H9 (cell line): ENCODE measurements at regions not wholly inside any gene's neighbourhood (a gene's known extent, or its start where the extent isn't known, plus 50 kb on each side); places are given as distances from the start of the nearest gene placed in this dataset.
A peak's percentile ranks its signal among the peaks of the same experiment; 100 is the strongest.

ENCODE experiments used
- DNase-seq: peaks from one replicate; pipeline ENCODE4 v3.0.0-alpha.2; 2017
- H2AFZ ChIP-seq: one replicate; pipeline ENCODE4 v1.6.1; 2013; ENCODE audit warnings: mild to moderate bottlenecking, low read length, control low read depth, moderate library complexity
- H2AK5ac ChIP-seq: 2 replicates; pipeline ENCODE4 v1.6.1; 2013; ENCODE audit warnings: low read length, control low read depth, mixed read lengths; ENCODE audit not compliant: insufficient read length
- H2BK120ac ChIP-seq: one replicate; pipeline ENCODE4 v1.6.1; 2013; ENCODE audit warnings: low read depth, mild to moderate bottlenecking, low read length, control low read depth, inconsistent platforms; ENCODE audit not compliant: poor library complexity, severe bottlenecking
- H2BK12ac ChIP-seq: 2 replicates; pipeline ENCODE4 v1.6.1; 2013; ENCODE audit warnings: low read length, control low read depth, mixed read lengths, low read depth; ENCODE audit not compliant: insufficient read length
- H2BK15ac ChIP-seq: 2 replicates; pipeline ENCODE4 v1.6.1; 2013; ENCODE audit warnings: low read depth, low read length, control low read depth
- H2BK20ac ChIP-seq: one replicate; pipeline ENCODE4 v1.6.1; 2013; ENCODE audit warnings: low read depth, mild to moderate bottlenecking, low read length, control low read depth, inconsistent platforms; ENCODE audit not compliant: poor library complexity, severe bottlenecking
- H2BK5ac ChIP-seq: 2 replicates; pipeline ENCODE4 v1.6.1; 2013; ENCODE audit warnings: low read length, control low read depth, mixed read lengths; ENCODE audit not compliant: insufficient read length
- H3K14ac ChIP-seq: 2 replicates; pipeline ENCODE4 v1.6.1; 2013; ENCODE audit warnings: low read length, control low read depth; ENCODE audit not compliant: insufficient read depth
- H3K18ac ChIP-seq: 2 replicates; pipeline ENCODE4 v1.6.1; 2013; ENCODE audit warnings: low read depth, mild to moderate bottlenecking, mixed read lengths, low read length, control low read depth; ENCODE audit not compliant: insufficient read length
- H3K23ac ChIP-seq: 2 replicates; pipeline ENCODE4 v1.6.1; 2013; ENCODE audit warnings: low read length, control low read depth, mixed read lengths, low read depth; ENCODE audit not compliant: insufficient read length
- H3K23me2 ChIP-seq: 2 replicates; pipeline ENCODE4 v1.6.1; 2013; ENCODE audit warnings: low read depth, mild to moderate bottlenecking, mixed read lengths, low read length, control low read depth; ENCODE audit not compliant: insufficient read length, poor library complexity, severe bottlenecking
- H3K27ac ChIP-seq: 2 replicates; pipeline ENCODE4 v1.5.1; 2013; ENCODE audit warnings: low read length, control low read depth, mixed read lengths, low read depth; ENCODE audit not compliant: insufficient read length
- H3K27me3 ChIP-seq: 2 replicates; pipeline ENCODE4 v1.6.1; 2013; ENCODE audit warnings: low read length, control low read depth, inconsistent platforms; ENCODE audit not compliant: insufficient read depth
- H3K4ac ChIP-seq: 2 replicates; pipeline ENCODE4 v1.6.1; 2013; ENCODE audit warnings: low read depth, mild to moderate bottlenecking, control low read depth, inconsistent platforms, low read length, moderate library complexity
- H3K4me1 ChIP-seq: 2 replicates; pipeline ENCODE4 v1.6.1; 2013; ENCODE audit warnings: low read length, control low read depth, inconsistent platforms; ENCODE audit not compliant: insufficient read depth
- H3K4me2 ChIP-seq: 2 replicates; pipeline ENCODE4 v1.6.1; 2013; ENCODE audit warnings: low read length, control low read depth, mixed read lengths; ENCODE audit not compliant: insufficient read length, insufficient read depth
- H3K56ac ChIP-seq: 2 replicates; pipeline ENCODE4 v1.6.1; 2013; ENCODE audit warnings: low read depth, mild to moderate bottlenecking, mixed read lengths, low read length, control low read depth; ENCODE audit not compliant: insufficient read length
- H3K79me1 ChIP-seq: 2 replicates; pipeline ENCODE4 v1.6.1; 2013; ENCODE audit warnings: low read depth, mild to moderate bottlenecking, moderate library complexity, low read length, control low read depth, inconsistent platforms; ENCODE audit not compliant: insufficient read depth, poor library complexity, severe bottlenecking
- H3K79me2 ChIP-seq: 2 replicates; pipeline ENCODE4 v1.6.1; 2013; ENCODE audit warnings: low read length, control low read depth, inconsistent platforms; ENCODE audit not compliant: insufficient read depth
- H3K9ac ChIP-seq: 2 replicates; pipeline ENCODE4 v1.6.1; 2013; ENCODE audit warnings: low read length, control low read depth, mixed read lengths; ENCODE audit not compliant: insufficient read length; ENCODE audit errors: extremely low read depth
- H3K9me3 ChIP-seq: one replicate; pipeline ENCODE4 v1.6.1; 2013; ENCODE audit warnings: low read depth, low read length, inconsistent platforms; ENCODE audit not compliant: control insufficient read depth
- H3T11ph ChIP-seq: one replicate; pipeline ENCODE4 v1.6.1; 2013; ENCODE audit warnings: mild to moderate bottlenecking, low read length, control low read depth, inconsistent platforms
- H4K20me1 ChIP-seq: one replicate; pipeline ENCODE4 v1.6.1; 2013; ENCODE audit not compliant: control insufficient read depth, insufficient read length, insufficient read depth
- H4K5ac ChIP-seq: 2 replicates; pipeline ENCODE4 v1.6.1; 2013; ENCODE audit warnings: low read depth, mild to moderate bottlenecking, mixed read lengths, low read length, control low read depth; ENCODE audit not compliant: insufficient read length
- H4K8ac ChIP-seq: replicated peaks from 2 replicates; pipeline ENCODE4 v1.6.1; 2013; ENCODE audit warnings: low read length, control low read depth, mixed read lengths, low read depth; ENCODE audit not compliant: insufficient read length
- H4K91ac ChIP-seq: 2 replicates; pipeline ENCODE4 v1.6.1; 2013; ENCODE audit warnings: low read depth, mild to moderate bottlenecking, moderate library complexity, mixed read lengths, low read length, control low read depth; ENCODE audit not compliant: insufficient read length
- H3K27ac Mint-ChIP-seq, 3 experiments: 2 replicates in 2 of 3; 3 replicates in 1 of 3; pipeline ENCODE4 v1.8.0; 2020 to 2021; ENCODE audit warnings: mixed read lengths in 3 of 3, mild to moderate bottlenecking in 1 of 3, moderate library complexity in 1 of 3
- H3K27me3 Mint-ChIP-seq: 2 replicates; pipeline ENCODE4 v1.8.0; 2021; ENCODE audit warnings: low read depth, mild to moderate bottlenecking, moderate library complexity, mixed read lengths
- H3K36me3 Mint-ChIP-seq, 3 experiments: 2 replicates in 2 of 3; 3 replicates in 1 of 3; pipeline ENCODE4 v1.8.0; 2020 to 2021; ENCODE audit warnings: low read depth in 3 of 3, mixed read lengths in 3 of 3; ENCODE audit not compliant: insufficient read depth in 1 of 3
- H3K4me1 Mint-ChIP-seq, 2 experiments: 2 replicates each; pipeline ENCODE4 v1.8.0; 2020; ENCODE audit warnings: mixed read lengths in 2 of 2
- H3K4me3 Mint-ChIP-seq, 2 experiments: 2 replicates in 1 of 2; 3 replicates in 1 of 2; pipeline ENCODE4 v1.8.0; 2020 to 2021; ENCODE audit warnings: mild to moderate bottlenecking in 2 of 2, mixed read lengths in 2 of 2, moderate library complexity in 1 of 2
- H3K9me3 Mint-ChIP-seq, 2 experiments: 2 replicates in 1 of 2; 3 replicates in 1 of 2; pipeline ENCODE4 v1.8.0; 2020; ENCODE audit warnings: mild to moderate bottlenecking in 2 of 2, mixed read lengths in 2 of 2, moderate library complexity in 1 of 2
- WGBS: extraction: QIAGEN DNeasy Blood & Tissue Kit; methylation state at CpG from one replicate; pipeline ENCODE4 v1.1.7; 2013; ENCODE audit warnings: missing lambda C conversion rate, low lambda C conversion rate, mixed read lengths; ENCODE audit not compliant: insufficient read length; ENCODE audit errors: extremely low coverage; 5-methylcytosine and 5-hydroxymethylcytosine counted together
- TF ChIP-seq, protein P1 (sequence below): fragments of 200-600 bp; sonication (generic); conservative IDR thresholded peaks from 3 replicates; pipeline ENCODE4 v1.8.0; 2021; ENCODE audit warnings: antibody characterized with exemption, mild to moderate bottlenecking

DNA sequence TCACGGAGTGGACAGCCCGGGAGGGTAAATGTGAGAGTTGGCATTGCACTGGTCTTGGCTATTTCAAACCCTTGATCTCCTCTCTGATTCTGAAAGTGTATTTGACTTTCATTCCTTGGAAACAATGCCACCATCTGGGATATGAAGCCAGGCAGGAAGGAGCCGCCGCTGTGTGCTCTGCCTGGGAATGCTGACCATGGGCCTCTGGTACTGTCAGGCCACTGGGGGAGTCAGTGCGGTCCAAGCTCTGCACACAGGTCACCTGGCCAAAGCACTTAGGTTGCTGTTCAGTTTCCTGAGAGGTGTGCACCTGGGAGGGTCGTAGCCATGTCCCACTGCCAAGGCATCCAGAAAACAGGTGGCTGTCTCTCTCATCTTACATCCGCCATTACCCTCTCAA lies 68.5 kb upstream of the SHH start:
- no peaks in the 10 kb centered on the region for H3K79me2 ChIP-seq
- H2BK12ac ChIP-seq: no peak overlapping the region
- TF ChIP-seq, protein P1, sequence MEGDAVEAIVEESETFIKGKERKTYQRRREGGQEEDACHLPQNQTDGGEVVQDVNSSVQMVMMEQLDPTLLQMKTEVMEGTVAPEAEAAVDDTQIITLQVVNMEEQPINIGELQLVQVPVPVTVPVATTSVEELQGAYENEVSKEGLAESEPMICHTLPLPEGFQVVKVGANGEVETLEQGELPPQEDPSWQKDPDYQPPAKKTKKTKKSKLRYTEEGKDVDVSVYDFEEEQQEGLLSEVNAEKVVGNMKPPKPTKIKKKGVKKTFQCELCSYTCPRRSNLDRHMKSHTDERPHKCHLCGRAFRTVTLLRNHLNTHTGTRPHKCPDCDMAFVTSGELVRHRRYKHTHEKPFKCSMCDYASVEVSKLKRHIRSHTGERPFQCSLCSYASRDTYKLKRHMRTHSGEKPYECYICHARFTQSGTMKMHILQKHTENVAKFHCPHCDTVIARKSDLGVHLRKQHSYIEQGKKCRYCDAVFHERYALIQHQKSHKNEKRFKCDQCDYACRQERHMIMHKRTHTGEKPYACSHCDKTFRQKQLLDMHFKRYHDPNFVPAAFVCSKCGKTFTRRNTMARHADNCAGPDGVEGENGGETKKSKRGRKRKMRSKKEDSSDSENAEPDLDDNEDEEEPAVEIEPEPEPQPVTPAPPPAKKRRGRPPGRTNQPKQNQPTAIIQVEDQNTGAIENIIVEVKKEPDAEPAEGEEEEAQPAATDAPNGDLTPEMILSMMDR: no peak
- no peak overlapping the region for H3K14ac ChIP-seq
- no peak overlapping the region for H4K91ac ChIP-seq
- Mint-ChIP-seq H3K27me3 (peaks cover 3% of the 10 kb centered on the region), H3K36me3 (no peaks in the 10 kb centered on the region), H3K27ac (no peak overlapping the region), H3K4me3 (no peak overlapping the region), H3K4me1 (peaks cover 6 to 7% of the 10 kb centered on the region in 2 experiments), H3K9me3 (no peaks in the 10 kb centered on the region)
- H2BK5ac ChIP-seq: no peak overlapping the region
- no peaks in the 10 kb centered on the region for H3K9me3 ChIP-seq
- H4K5ac ChIP-seq: no peak overlapping the region
- no peak overlapping the region for H2BK20ac ChIP-seq
- H3K9ac ChIP-seq: no peak overlapping the region
- H3K4me1 ChIP-seq: no peaks in the 10 kb centered on the region; the same call in 1 of the 2 replicates
- no peaks in the 10 kb centered on the region for H3K27me3 ChIP-seq
- H4K20me1 ChIP-seq: no peaks in the 10 kb centered on the region
- no peak overlapping the region for H3K4ac ChIP-seq
- no peak overlapping the region for H3K18ac ChIP-seq
- H3K27ac ChIP-seq: no peak overlapping the region
- DNase-seq: peak; percentile 6
- H3K4me2 ChIP-seq: no peak overlapping the region
- no peak overlapping the region for H3T11ph ChIP-seq
- H3K23me2 ChIP-seq: no peaks in the 10 kb centered on the region
- no peak overlapping the region for H4K8ac ChIP-seq
- no peak overlapping the region for H2AFZ ChIP-seq
- H3K23ac ChIP-seq: no peak overlapping the region
- no peak overlapping the region for H2AK5ac ChIP-seq
- H2BK120ac ChIP-seq: no peak overlapping the region
- H3K79me1 ChIP-seq: no peaks in the 10 kb centered on the region
- no CpG with 5 or more reads among the region's 7 CpGs for WGBS
- no peak overlapping the region for H3K56ac ChIP-seq
- no peak overlapping the region for H2BK15ac ChIP-seq
